WTC11 (cell line): ENCODE measurements at regions not wholly inside any gene's neighbourhood (a gene's known extent, or its start where the extent isn't known, plus 50 kb on each side); places are given as distances from the start of the nearest gene placed in this dataset.

Experiments used
- ATAC-seq: fragments of 200-7000 bp; cut with Tn5 transposase; 2 replicates; pipeline ENCODE4 v1.10.0; 2021; ENCODE audit warnings: mild to moderate bottlenecking, moderate library complexity
- CTCF ChIA-PET: fragments of 300-600 bp; sonication (Branson Sonifier 250); formaldehyde crosslinking; loops from one replicate; lab custom pipeline; 2021; ENCODE audit warnings: antibody characterized with exemption; lab: Charles Lee
- POLR2A ChIA-PET: fragments of 350-600 bp; sonication (Branson Sonifier 250); formaldehyde crosslinking; loops from one replicate; lab custom pipeline; 2021; ENCODE audit warnings: antibody characterized with exemption; lab: Charles Lee
- DNase-seq: peaks from one replicate; pipeline ENCODE4 v3.0.0; 2021; ENCODE audit warnings: low spot score
- H3K27ac Mint-ChIP-seq: 2 replicates; pipeline ENCODE4 v1.8.0; 2021; ENCODE audit warnings: mixed read lengths
- H3K27me3 Mint-ChIP-seq: 2 replicates; pipeline ENCODE4 v1.8.0; 2021; ENCODE audit warnings: low read depth, mild to moderate bottlenecking, moderate library complexity, mixed read lengths
- H3K36me3 Mint-ChIP-seq: 2 replicates; pipeline ENCODE4 v1.8.0; 2021; ENCODE audit warnings: mixed read lengths
- H3K4me1 Mint-ChIP-seq: 2 replicates; pipeline ENCODE4 v1.8.0; 2022; ENCODE audit warnings: mixed read lengths
- H3K4me3 Mint-ChIP-seq: 2 replicates; pipeline ENCODE4 v1.8.0; 2021; ENCODE audit warnings: mild to moderate bottlenecking, moderate library complexity, mixed read lengths
- H3K9me3 Mint-ChIP-seq: 2 replicates; pipeline ENCODE4 v1.8.0; 2021; ENCODE audit warnings: mixed read lengths
- CREM ChIP-seq: sonication (generic); formaldehyde crosslinking; IDR thresholded peaks from 2 replicates; pipeline ENCODE4 v1.8.1; 2022; ENCODE audit warnings: mild to moderate bottlenecking, missing genetic modification reagents, moderate library complexity
- GTF2I ChIP-seq: fragments of 250-450 bp; sonication (Bioruptor Pico); conservative IDR thresholded peaks from 2 replicates; pipeline ENCODE4 v1.4.0; 2021; ENCODE audit warnings: mild to moderate bottlenecking
- HMGA2 ChIP-seq: fragments of 250-450 bp; sonication (Bioruptor Pico); IDR thresholded peaks from 2 replicates; pipeline ENCODE4 v1.4.0; 2021; ENCODE audit warnings: mild to moderate bottlenecking, moderate library complexity
- IRF2 ChIP-seq: sonication (generic); formaldehyde crosslinking; IDR thresholded peaks from 2 replicates; pipeline ENCODE4 v1.8.0; 2022; ENCODE audit warnings: low read depth, missing genetic modification reagents, borderline replicate concordance
- NFATC4 ChIP-seq: fragments of 250-450 bp; sonication (Bioruptor Pico); IDR thresholded peaks from 2 replicates; pipeline ENCODE4 v1.9.0; 2021; ENCODE audit warnings: mild to moderate bottlenecking
- NFE2L1 ChIP-seq: sonication (generic); formaldehyde crosslinking; IDR thresholded peaks from 2 replicates; pipeline ENCODE4 v1.8.1; 2023; ENCODE audit warnings: missing genetic modification reagents
- NFYB ChIP-seq: sonication (generic); formaldehyde crosslinking; conservative IDR thresholded peaks from 2 replicates; pipeline ENCODE4 v1.8.0; 2022; ENCODE audit warnings: low read depth, missing genetic modification reagents
- NR1H2 ChIP-seq: sonication (generic); formaldehyde crosslinking; IDR thresholded peaks from 2 replicates; pipeline ENCODE4 v1.9.0; 2021; ENCODE audit warnings: mild to moderate bottlenecking, moderate library complexity, missing genetic modification reagents
- SOX15 ChIP-seq: fragments of 250-450 bp; sonication (Bioruptor Pico); IDR thresholded peaks from 2 replicates; pipeline ENCODE4 v1.9.0; 2021; ENCODE audit warnings: mild to moderate bottlenecking
- ZNF416 ChIP-seq: fragments of 250-450 bp; sonication (Bioruptor Pico); IDR thresholded peaks from 2 replicates; pipeline ENCODE4 v1.9.0; 2021; ENCODE audit warnings: mild to moderate bottlenecking, inconsistent platforms
- ZNF671 ChIP-seq: fragments of 250-450 bp; sonication (Bioruptor Pico); IDR thresholded peaks from 2 replicates; pipeline ENCODE4 v1.8.0; 2021; ENCODE audit warnings: mild to moderate bottlenecking
- TF ChIP-seq, protein P1 (sequence below): sonication (generic); formaldehyde crosslinking; IDR thresholded peaks from 2 replicates; pipeline ENCODE4 v1.8.1; 2023; ENCODE audit warnings: mild to moderate bottlenecking, missing genetic modification reagents, borderline replicate concordance
- TF ChIP-seq, protein P2 (sequence below): fragments of 250-450 bp; sonication (Bioruptor Pico); IDR thresholded peaks from 2 replicates; pipeline ENCODE4 v1.9.0; 2021; ENCODE audit warnings: mild to moderate bottlenecking
- TF ChIP-seq, protein P3 (sequence below): fragments of 250-450 bp; sonication (Bioruptor Pico); IDR thresholded peaks from 2 replicates; pipeline ENCODE4 v1.9.0; 2021; ENCODE audit warnings: mild to moderate bottlenecking, borderline replicate concordance
- TF ChIP-seq, protein P4 (sequence below): sonication (generic); formaldehyde crosslinking; IDR thresholded peaks from 2 replicates; pipeline ENCODE4 v1.8.0; 2022; ENCODE audit warnings: mild to moderate bottlenecking, missing genetic modification reagents
- TF ChIP-seq, protein P5 (sequence below): sonication (generic); formaldehyde crosslinking; IDR thresholded peaks from 2 replicates; pipeline ENCODE4 v1.8.1; 2022; ENCODE audit warnings: mild to moderate bottlenecking, moderate library complexity, missing genetic modification reagents
- TF ChIP-seq, protein P6 (sequence below): sonication (generic); formaldehyde crosslinking; IDR thresholded peaks from 2 replicates; pipeline ENCODE4 v1.8.1; 2023; ENCODE audit warnings: mild to moderate bottlenecking, missing genetic modification reagents
- TF ChIP-seq, protein P7 (sequence below): fragments of 250-450 bp; sonication (Bioruptor Pico); IDR thresholded peaks from 2 replicates; pipeline ENCODE4 v1.9.0; 2021; ENCODE audit warnings: moderate library complexity, mild to moderate bottlenecking, inconsistent platforms, borderline replicate concordance
- TF ChIP-seq, protein P8 (sequence below): sonication (generic); formaldehyde crosslinking; IDR thresholded peaks from 2 replicates; pipeline ENCODE4 v1.8.0; 2023; ENCODE audit warnings: missing genetic modification reagents

DNA sequence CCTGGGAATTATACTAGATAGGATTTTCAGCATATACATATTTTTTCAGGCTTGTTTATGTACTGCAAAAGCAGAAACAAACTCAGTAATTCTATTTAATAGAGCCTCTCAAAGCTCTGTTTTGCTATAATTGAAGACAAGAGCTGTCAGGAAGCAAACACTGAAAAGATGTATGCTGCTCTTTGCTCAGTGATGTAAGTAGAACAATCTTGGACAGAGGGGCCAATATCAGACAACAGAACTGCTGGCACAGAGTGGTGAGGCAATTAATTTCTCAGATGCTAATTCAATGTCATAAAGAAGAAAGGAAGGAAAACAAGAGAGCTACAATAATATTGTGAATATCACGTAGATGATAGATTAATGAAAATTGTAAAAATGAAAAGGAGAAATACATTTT, 663.3 kb upstream of the ADGRB3 start (continued):
- TF ChIP-seq NR1H2 (CRISPR knock-in tag), result no peak

DNA sequence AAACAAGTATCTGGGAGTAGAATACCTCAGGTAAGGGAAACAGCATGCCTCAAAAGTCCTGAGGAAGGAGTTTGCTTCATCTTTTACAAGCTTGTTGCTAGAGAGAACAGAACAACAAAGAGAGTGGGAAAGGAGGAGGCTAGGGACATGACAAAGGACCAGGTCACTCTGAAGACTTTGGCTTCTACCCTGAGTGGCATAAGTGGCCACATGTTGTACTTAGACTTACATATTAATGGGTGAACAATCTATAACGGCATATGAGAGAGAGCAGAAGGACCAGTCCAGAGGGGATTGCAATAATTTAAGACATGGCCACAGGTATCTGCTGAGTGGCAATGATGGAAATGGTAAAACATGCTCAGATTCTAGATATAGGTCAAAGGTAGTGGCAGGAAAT, 668.3 kb upstream of the ADGRB3 start:
- Mint-ChIP-seq H3K27me3 (no peaks in the 10 kb centered on the region), H3K36me3 (no peaks in the 10 kb centered on the region), H3K4me1 (no peaks in the 10 kb centered on the region), H3K27ac (no peak overlapping the region), H3K4me3 (no peak overlapping the region), H3K9me3 (no peaks in the 10 kb centered on the region)
- CTCF ChIA-PET, result no interaction called here
- POLR2A ChIA-PET, result no interaction called here
- no peak for DNase-seq
- no peak for TF ChIP-seq NFATC4 (CRISPR knock-in tag)
- TF ChIP-seq, protein P1, sequence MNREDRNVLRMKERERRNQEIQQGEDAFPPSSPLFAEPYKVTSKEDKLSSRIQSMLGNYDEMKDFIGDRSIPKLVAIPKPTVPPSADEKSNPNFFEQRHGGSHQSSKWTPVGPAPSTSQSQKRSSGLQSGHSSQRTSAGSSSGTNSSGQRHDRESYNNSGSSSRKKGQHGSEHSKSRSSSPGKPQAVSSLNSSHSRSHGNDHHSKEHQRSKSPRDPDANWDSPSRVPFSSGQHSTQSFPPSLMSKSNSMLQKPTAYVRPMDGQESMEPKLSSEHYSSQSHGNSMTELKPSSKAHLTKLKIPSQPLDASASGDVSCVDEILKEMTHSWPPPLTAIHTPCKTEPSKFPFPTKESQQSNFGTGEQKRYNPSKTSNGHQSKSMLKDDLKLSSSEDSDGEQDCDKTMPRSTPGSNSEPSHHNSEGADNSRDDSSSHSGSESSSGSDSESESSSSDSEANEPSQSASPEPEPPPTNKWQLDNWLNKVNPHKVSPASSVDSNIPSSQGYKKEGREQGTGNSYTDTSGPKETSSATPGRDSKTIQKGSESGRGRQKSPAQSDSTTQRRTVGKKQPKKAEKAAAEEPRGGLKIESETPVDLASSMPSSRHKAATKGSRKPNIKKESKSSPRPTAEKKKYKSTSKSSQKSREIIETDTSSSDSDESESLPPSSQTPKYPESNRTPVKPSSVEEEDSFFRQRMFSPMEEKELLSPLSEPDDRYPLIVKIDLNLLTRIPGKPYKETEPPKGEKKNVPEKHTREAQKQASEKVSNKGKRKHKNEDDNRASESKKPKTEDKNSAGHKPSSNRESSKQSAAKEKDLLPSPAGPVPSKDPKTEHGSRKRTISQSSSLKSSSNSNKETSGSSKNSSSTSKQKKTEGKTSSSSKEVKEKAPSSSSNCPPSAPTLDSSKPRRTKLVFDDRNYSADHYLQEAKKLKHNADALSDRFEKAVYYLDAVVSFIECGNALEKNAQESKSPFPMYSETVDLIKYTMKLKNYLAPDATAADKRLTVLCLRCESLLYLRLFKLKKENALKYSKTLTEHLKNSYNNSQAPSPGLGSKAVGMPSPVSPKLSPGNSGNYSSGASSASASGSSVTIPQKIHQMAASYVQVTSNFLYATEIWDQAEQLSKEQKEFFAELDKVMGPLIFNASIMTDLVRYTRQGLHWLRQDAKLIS (CRISPR knock-in tag), result no peak
- TF ChIP-seq, protein P2, sequence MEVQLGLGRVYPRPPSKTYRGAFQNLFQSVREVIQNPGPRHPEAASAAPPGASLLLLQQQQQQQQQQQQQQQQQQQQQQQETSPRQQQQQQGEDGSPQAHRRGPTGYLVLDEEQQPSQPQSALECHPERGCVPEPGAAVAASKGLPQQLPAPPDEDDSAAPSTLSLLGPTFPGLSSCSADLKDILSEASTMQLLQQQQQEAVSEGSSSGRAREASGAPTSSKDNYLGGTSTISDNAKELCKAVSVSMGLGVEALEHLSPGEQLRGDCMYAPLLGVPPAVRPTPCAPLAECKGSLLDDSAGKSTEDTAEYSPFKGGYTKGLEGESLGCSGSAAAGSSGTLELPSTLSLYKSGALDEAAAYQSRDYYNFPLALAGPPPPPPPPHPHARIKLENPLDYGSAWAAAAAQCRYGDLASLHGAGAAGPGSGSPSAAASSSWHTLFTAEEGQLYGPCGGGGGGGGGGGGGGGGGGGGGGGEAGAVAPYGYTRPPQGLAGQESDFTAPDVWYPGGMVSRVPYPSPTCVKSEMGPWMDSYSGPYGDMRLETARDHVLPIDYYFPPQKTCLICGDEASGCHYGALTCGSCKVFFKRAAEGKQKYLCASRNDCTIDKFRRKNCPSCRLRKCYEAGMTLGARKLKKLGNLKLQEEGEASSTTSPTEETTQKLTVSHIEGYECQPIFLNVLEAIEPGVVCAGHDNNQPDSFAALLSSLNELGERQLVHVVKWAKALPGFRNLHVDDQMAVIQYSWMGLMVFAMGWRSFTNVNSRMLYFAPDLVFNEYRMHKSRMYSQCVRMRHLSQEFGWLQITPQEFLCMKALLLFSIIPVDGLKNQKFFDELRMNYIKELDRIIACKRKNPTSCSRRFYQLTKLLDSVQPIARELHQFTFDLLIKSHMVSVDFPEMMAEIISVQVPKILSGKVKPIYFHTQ (CRISPR knock-in tag), result no peak
- no peak for TF ChIP-seq NFE2L1 (CRISPR knock-in tag)
- TF ChIP-seq CREM (CRISPR knock-in tag), result no peak
- no peak for TF ChIP-seq HMGA2 (CRISPR knock-in tag)
- TF ChIP-seq, protein P3, sequence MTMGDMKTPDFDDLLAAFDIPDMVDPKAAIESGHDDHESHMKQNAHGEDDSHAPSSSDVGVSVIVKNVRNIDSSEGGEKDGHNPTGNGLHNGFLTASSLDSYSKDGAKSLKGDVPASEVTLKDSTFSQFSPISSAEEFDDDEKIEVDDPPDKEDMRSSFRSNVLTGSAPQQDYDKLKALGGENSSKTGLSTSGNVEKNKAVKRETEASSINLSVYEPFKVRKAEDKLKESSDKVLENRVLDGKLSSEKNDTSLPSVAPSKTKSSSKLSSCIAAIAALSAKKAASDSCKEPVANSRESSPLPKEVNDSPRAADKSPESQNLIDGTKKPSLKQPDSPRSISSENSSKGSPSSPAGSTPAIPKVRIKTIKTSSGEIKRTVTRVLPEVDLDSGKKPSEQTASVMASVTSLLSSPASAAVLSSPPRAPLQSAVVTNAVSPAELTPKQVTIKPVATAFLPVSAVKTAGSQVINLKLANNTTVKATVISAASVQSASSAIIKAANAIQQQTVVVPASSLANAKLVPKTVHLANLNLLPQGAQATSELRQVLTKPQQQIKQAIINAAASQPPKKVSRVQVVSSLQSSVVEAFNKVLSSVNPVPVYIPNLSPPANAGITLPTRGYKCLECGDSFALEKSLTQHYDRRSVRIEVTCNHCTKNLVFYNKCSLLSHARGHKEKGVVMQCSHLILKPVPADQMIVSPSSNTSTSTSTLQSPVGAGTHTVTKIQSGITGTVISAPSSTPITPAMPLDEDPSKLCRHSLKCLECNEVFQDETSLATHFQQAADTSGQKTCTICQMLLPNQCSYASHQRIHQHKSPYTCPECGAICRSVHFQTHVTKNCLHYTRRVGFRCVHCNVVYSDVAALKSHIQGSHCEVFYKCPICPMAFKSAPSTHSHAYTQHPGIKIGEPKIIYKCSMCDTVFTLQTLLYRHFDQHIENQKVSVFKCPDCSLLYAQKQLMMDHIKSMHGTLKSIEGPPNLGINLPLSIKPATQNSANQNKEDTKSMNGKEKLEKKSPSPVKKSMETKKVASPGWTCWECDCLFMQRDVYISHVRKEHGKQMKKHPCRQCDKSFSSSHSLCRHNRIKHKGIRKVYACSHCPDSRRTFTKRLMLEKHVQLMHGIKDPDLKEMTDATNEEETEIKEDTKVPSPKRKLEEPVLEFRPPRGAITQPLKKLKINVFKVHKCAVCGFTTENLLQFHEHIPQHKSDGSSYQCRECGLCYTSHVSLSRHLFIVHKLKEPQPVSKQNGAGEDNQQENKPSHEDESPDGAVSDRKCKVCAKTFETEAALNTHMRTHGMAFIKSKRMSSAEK (CRISPR knock-in tag), result no peak
- TF ChIP-seq, protein P4, sequence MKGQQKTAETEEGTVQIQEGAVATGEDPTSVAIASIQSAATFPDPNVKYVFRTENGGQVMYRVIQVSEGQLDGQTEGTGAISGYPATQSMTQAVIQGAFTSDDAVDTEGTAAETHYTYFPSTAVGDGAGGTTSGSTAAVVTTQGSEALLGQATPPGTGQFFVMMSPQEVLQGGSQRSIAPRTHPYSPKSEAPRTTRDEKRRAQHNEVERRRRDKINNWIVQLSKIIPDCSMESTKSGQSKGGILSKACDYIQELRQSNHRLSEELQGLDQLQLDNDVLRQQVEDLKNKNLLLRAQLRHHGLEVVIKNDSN (CRISPR knock-in tag), result no peak
- TF ChIP-seq, protein P5, sequence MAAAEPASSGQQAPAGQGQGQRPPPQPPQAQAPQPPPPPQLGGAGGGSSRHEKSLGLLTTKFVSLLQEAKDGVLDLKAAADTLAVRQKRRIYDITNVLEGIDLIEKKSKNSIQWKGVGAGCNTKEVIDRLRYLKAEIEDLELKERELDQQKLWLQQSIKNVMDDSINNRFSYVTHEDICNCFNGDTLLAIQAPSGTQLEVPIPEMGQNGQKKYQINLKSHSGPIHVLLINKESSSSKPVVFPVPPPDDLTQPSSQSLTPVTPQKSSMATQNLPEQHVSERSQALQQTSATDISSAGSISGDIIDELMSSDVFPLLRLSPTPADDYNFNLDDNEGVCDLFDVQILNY, result no peak
- no peak for TF ChIP-seq GTF2I
- TF ChIP-seq, protein P6, sequence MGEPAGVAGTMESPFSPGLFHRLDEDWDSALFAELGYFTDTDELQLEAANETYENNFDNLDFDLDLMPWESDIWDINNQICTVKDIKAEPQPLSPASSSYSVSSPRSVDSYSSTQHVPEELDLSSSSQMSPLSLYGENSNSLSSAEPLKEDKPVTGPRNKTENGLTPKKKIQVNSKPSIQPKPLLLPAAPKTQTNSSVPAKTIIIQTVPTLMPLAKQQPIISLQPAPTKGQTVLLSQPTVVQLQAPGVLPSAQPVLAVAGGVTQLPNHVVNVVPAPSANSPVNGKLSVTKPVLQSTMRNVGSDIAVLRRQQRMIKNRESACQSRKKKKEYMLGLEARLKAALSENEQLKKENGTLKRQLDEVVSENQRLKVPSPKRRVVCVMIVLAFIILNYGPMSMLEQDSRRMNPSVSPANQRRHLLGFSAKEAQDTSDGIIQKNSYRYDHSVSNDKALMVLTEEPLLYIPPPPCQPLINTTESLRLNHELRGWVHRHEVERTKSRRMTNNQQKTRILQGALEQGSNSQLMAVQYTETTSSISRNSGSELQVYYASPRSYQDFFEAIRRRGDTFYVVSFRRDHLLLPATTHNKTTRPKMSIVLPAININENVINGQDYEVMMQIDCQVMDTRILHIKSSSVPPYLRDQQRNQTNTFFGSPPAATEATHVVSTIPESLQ (CRISPR knock-in tag), result no peak
- no peak for TF ChIP-seq SOX15
- no peak for TF ChIP-seq ZNF416
- TF ChIP-seq, protein P7, sequence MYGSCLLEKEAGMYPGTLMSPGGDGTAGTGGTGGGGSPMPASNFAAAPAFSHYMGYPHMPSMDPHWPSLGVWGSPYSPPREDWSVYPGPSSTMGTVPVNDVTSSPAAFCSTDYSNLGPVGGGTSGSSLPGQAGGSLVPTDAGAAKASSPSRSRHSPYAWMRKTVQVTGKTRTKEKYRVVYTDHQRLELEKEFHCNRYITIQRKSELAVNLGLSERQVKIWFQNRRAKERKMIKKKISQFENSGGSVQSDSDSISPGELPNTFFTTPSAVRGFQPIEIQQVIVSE (CRISPR knock-in tag), result no peak
- TF ChIP-seq, protein P8, sequence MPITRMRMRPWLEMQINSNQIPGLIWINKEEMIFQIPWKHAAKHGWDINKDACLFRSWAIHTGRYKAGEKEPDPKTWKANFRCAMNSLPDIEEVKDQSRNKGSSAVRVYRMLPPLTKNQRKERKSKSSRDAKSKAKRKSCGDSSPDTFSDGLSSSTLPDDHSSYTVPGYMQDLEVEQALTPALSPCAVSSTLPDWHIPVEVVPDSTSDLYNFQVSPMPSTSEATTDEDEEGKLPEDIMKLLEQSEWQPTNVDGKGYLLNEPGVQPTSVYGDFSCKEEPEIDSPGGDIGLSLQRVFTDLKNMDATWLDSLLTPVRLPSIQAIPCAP (CRISPR knock-in tag), result no peak
- TF ChIP-seq ZNF671 (CRISPR knock-in tag), result no peak
- no peak for TF ChIP-seq IRF2 (CRISPR knock-in tag)
- TF ChIP-seq NFYB (CRISPR knock-in tag), result no peak
- no peak for ATAC-seq
